Stimulated activated naive CD4-positive, alpha-beta T cell treated with Interleukin-2 at 50 U/mL for 16 hours (primary cell): ENCODE measurements at regions not wholly inside any gene's neighbourhood (a gene's known extent, or its start where the extent isn't known, plus 50 kb on each side); places are given as distances from the start of the nearest gene placed in this dataset.
"Not testable (repeated sequence)": the region's sequence is repeated elsewhere in the genome, so short reads cannot be mapped to it uniquely, and the experiment has no call there.

Experiments used
- DNase-seq: peaks from one replicate; lab custom pipeline; 2025; lab: John Stamatoyannopoulos, UW

- DNase-seq, result no peak
Observed at GRCh38 chr5:39968381-39968780, 543.6 kb upstream of the DAB2 start.

DNA sequence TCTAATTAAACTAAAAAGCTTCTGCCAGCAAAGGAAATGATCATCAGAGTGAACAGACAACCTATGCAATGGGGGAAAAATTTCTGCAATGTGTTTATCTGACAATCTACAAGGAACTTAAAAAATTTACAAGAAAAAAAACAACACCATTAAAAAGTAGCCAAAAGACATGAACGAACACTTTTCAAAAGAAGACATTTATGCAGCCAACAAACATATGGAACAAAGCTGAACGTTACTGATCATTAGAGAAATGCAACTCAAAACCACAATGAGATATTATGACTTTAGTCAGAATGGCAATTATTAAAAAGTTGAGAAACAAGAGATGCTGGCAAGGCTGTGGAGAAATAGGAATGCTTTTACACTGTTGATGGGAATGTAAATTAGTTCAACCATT lies 530.4 kb upstream of the DAB2 start:
- no peak for DNase-seq

DNA sequence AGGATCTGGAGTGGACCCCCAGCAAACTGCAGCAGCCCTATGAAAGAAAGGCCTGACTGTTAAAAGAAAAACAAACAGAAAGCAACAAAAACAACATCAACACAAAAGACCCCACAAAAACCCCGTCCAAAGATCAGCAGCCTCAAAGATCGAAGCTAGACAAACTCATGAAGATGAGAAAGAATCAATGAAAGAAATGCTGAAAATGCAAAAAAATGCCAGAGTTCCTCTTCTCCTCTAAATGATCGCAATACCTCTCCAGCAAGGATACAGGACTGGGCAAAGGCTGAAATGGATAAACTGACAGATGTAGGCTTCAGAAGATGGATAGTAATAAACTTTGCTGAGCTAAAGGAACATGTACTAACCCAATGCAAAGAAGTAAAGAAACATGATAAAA lies 526.3 kb upstream of the DAB2 start:
- no peak for DNase-seq

- peak; percentile 50 for DNase-seq
Observed at GRCh38 chr5:39948867-39949468, 524.2 kb upstream of the DAB2 start.

DNA sequence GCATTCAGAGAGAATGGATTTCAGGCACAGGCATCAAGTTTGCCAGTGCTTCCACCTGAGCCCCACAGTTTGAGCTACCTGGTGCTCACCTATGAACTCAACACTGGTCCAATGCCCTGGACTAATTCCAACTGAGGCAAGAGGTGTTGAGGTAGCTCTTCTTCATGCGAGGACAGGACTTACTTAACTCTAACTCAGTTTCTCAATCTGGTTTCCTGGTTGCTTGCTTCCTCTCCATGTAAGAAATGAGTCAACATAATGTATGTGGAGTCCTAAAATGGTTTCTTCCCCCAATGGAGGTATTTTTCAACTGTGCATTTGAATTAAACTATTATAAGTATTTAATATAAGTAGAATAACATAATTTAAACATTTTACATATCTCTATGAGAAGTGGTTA lies 523.6 kb upstream of the DAB2 start:
- DNase-seq, result no peak

GRCh38 chr5:39947657-39948056 lies 522.9 kb upstream of the DAB2 start:
- DNase-seq, result no peak

GRCh38 chr5:39946356-39947045 lies 521.7 kb upstream of the DAB2 start:
- DNase-seq, result no peak

- no peak for DNase-seq
Observed at GRCh38 chr5:39945870-39946269, 521.1 kb upstream of the DAB2 start.

DNA sequence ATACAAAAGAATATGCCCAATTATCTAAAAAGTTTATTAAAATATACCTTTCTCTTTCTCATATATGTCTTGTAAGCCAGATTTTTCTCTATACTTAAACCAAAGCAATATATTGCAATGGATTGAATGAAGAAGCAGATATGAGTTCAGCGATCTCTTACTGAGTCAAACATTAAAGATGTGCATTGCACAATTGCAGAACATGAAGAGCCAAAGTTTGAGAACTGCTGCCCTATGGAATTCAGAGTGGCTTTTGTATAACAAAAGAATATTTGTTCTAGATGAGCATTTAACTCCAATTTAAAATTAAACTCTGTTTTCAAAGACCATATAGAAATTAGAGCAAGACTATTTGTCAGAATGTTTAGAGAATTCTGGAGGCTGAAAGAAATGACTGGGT lies 519.0 kb upstream of the DAB2 start:
- no peak for DNase-seq

DNA sequence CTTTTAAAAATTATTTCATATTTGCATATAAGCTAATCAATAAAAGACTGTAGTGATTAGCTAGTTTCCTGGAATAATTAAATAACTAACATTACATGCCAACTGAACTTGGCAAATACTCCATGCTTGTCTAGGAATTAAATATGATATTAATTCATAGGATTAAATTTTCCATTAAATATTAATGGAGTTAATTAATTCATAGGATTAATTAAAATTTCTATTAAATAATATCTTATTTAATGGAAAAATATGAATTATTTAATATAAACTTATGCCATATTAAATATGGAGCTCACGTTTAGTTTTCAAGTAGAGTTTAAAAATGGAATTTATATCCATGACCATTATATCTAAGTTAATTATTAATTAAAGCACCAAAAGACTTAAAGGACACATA lies 517.8 kb upstream of the DAB2 start:
- no peak for DNase-seq

- DNase-seq, result no peak
Observed at GRCh38 chr5:39941416-39941815, 516.6 kb upstream of the DAB2 start.

GRCh38 chr5:39934830-39935229 lies 510.1 kb upstream of the DAB2 start:
- no peak for DNase-seq

GRCh38 chr5:39933061-39933460 lies 508.3 kb upstream of the DAB2 start:
- no peak for DNase-seq

- DNase-seq, result no peak
Observed at GRCh38 chr5:39928709-39929108, 503.9 kb upstream of the DAB2 start.

DNA sequence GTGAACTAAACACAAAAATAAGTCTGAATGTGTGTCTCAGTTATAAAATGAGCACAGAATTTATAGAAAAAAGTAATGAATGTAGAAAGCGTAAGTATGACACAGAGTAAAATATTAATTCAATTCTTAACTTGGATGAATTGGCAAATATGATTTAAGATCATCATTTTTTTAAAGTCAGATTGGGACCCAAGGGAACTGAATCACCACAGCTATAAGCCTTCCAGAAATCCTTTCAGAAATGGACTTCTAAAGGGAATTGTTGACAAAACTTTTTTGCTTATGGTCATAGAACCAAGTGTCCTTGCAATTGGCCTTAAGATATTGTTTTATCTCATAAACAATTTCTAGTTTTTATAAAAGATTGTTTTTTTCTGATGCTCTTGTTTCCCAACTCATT lies 495.1 kb upstream of the DAB2 start:
- no peak for DNase-seq

DNA sequence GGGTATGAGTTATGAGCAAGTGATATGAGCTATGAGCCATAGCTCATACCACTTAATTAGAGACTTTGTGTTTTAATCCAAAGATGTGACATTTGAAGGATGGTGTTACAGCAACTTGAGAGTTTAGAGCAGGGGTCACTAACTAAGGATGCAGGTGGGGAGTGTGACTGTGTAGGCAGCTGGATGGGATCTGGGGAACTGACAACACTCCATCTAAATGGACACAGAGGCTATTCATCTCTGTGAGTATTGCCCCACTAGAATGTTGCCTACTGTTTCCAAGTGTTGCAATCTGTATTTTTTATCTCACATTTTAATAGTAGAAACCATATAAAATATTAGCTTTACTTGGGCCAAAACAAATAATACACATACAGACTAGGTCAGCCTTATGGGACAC lies 488.1 kb upstream of the DAB2 start:
- DNase-seq, result no peak

GRCh38 chr5:39907267-39907951 lies 482.6 kb upstream of the DAB2 start:
- not testable (repeated sequence) for DNase-seq

- no peak for DNase-seq
Observed at GRCh38 chr5:39906146-39906545, 481.4 kb upstream of the DAB2 start.

- DNase-seq, result no peak
Observed at GRCh38 chr5:39905356-39905755, 480.6 kb upstream of the DAB2 start.

GRCh38 chr5:39902626-39903025 lies 477.8 kb upstream of the DAB2 start:
- no peak for DNase-seq

DNA sequence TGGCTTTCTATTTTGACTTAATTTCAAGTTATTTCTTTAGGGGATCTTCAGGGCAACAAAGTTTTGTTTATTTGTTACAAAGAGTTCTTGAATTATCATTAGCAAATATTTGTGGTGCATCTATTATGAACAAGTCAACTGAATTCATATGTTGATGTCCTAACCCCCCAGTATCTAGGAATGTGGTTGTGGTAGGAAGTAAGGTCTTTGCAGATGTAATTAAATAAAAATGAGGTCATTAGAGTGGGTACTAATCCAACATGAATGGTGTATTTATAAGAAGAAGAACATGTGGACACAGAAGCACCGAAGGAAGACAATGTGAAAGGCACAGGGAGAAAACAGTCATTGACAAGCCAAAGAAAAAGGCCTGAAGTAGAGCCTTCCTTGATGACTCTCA lies 474.0 kb upstream of the DAB2 start:
- no peak for DNase-seq

GRCh38 chr5:39896706-39897105 lies 471.9 kb upstream of the DAB2 start:
- DNase-seq, result no peak

- no peak for DNase-seq
Observed at GRCh38 chr5:39896104-39896503, 471.3 kb upstream of the DAB2 start.

DNA sequence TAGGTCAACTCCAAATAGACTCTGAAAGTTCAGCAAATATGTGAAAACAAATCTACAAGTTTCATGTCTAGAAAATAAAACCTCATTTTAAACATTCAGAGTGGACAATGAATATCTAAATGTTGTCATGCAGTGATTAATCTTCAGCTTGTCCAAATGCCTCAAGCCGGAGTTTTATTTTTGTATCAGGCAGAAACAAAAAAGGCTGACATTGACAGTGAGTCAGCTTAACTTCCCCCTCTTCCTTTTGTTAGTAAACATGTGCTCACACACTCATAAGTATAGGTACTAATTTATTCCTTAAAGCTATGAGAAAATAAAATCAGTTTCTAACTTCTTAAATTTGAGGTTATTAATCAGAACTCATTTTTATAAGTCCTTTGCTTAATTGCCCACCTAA lies 467.9 kb upstream of the DAB2 start:
- no peak for DNase-seq
